ENCODE measurements at regions not wholly inside any gene's neighbourhood (a gene's known extent, or its start where the extent isn't known, plus 50 kb on each side); places are given as distances from the start of the nearest gene placed in this dataset.

GRCh38 chr1:238823416-238823815, 563.0 kb upstream of the CHRM3 start:
- no peaks in the 10 kb centered on the region for H3K27me3 ChIP-seq (ENCODE audit: control insufficient read depth in 4 of 4, insufficient read depth in 4 of 4, low read length in 3 of 4)
- peaks cover 0 to 10% (median 0%) of the 10 kb centered on the region in 4 donors for H3K9me3 ChIP-seq (ENCODE audit: control insufficient read depth in 4 of 4, low read length in 3 of 4)
- no peak overlapping the region for H3K9ac ChIP-seq (ENCODE audit: low read depth in 1 of 2, low read length in 2 of 2)

GRCh38 chr1:238811211-238811879, 575.0 kb upstream of the CHRM3 start:
- Histone ChIP-seq H3K27me3 (ENCODE audit: control insufficient read depth in 4 of 4, insufficient read depth in 4 of 4, low read length in 3 of 4) (no peaks in the 10 kb centered on the region), H3K9ac (ENCODE audit: low read depth in 1 of 2, low read length in 2 of 2) (no peak overlapping the region), H3K36me3 (ENCODE audit: control insufficient read depth in 4 of 4, insufficient read depth in 3 of 4, low read depth in 1 of 4, low read length in 3 of 4) (no peaks in the 10 kb centered on the region), H3K4me1 (ENCODE audit: control insufficient read depth in 4 of 4, insufficient read depth in 4 of 4, low read length in 3 of 4) (no peaks in the 10 kb centered on the region), H3K4me3 (ENCODE audit: low read depth in 1 of 3, low read length in 3 of 3) (no peak overlapping the region), H3K27ac (ENCODE audit: low read depth in 1 of 2, low read length in 2 of 2) (no peak overlapping the region), H3K9me3 (ENCODE audit: control insufficient read depth in 4 of 4, low read length in 3 of 4) (peaks cover 0 to 2% (median 0%) of the 10 kb centered on the region in 4 donors)
- WGBS = 62% methylated on average over 3 of the region's 3 CpGs
- no peak for DNase-seq (ENCODE audit: low spot score)
- TF ChIP-seq RXRA (IDR thresholded peaks at IDR 0.05) = no peak
- no peak for TF ChIP-seq ATF3 (IDR thresholded peaks at IDR 0.05)
- TF ChIP-seq YY1 (IDR thresholded peaks at IDR 0.05) = no peak
- TF ChIP-seq REST (IDR thresholded peaks at IDR 0.05) = no peak
- no peak for TF ChIP-seq FOXA1 (IDR thresholded peaks at IDR 0.05)
- no peak for TF ChIP-seq NR2F2 (IDR thresholded peaks at IDR 0.05)

More at GRCh38 chr1:238823416-238823815, 563.0 kb upstream of the CHRM3 start:
- TF ChIP-seq FOXA2 (IDR thresholded peaks at IDR 0.05) = no peak
- TF ChIP-seq CTCF (IDR thresholded peaks at IDR 0.05; ENCODE audit: low read depth, low read length, missing input control) = no peak
- no peaks in the 10 kb centered on the region for H3K36me3 ChIP-seq (ENCODE audit: control insufficient read depth in 4 of 4, insufficient read depth in 3 of 4, low read depth in 1 of 4, low read length in 3 of 4)
- no peak overlapping the region for H3K4me3 ChIP-seq (ENCODE audit: low read depth in 1 of 3, low read length in 3 of 3)
- H3K27ac ChIP-seq (ENCODE audit: low read depth in 1 of 2, low read length in 2 of 2) = no peak overlapping the region
- H3K4me1 ChIP-seq (ENCODE audit: control insufficient read depth in 4 of 4, insufficient read depth in 4 of 4, low read length in 3 of 4) = no peaks in the 10 kb centered on the region
- no peak for DNase-seq (ENCODE audit: low spot score)

- no peaks in the 10 kb centered on the region for H3K9me3 ChIP-seq (ENCODE audit: control insufficient read depth in 4 of 4, low read length in 3 of 4)
- H3K4me1 ChIP-seq (ENCODE audit: control insufficient read depth in 4 of 4, insufficient read depth in 4 of 4, low read length in 3 of 4) = no peaks in the 10 kb centered on the region
- no peak overlapping the region for H3K27ac ChIP-seq (ENCODE audit: low read depth in 1 of 2, low read length in 2 of 2)
- TF ChIP-seq RAD21 (IDR thresholded peaks at IDR 0.05) = no peak
- no peak for TF ChIP-seq SP1 (IDR thresholded peaks at IDR 0.05)
- TF ChIP-seq TAF1 (conservative IDR thresholded peaks at IDR 0.05) = no peak
- TF ChIP-seq REST (IDR thresholded peaks at IDR 0.05) = no peak
- TF ChIP-seq CTCF (IDR thresholded peaks at IDR 0.05; ENCODE audit: low read depth, low read length, missing input control) = no peak
- no peak for TF ChIP-seq JUND (IDR thresholded peaks at IDR 0.05)
- no peak for TF ChIP-seq HNF4A (conservative IDR thresholded peaks at IDR 0.05)
- TF ChIP-seq HNF4G (IDR thresholded peaks at IDR 0.05) = no peak
- TF ChIP-seq FOXA2 (IDR thresholded peaks at IDR 0.05) = no peak
- no peak for TF ChIP-seq ATF3 (IDR thresholded peaks at IDR 0.05)
- TF ChIP-seq EGR1 (IDR thresholded peaks at IDR 0.05; ENCODE audit: low read depth in 2 of 2) = no peak
- no peak overlapping the region for H3K9ac ChIP-seq (ENCODE audit: low read depth in 1 of 2, low read length in 2 of 2)
- no peaks in the 10 kb centered on the region for H3K27me3 ChIP-seq (ENCODE audit: control insufficient read depth in 4 of 4, insufficient read depth in 4 of 4, low read length in 3 of 4)
- DNase-seq (ENCODE audit: low spot score) = no peak
- H3K4me3 ChIP-seq (ENCODE audit: low read depth in 1 of 3, low read length in 3 of 3) = no peak overlapping the region
- WGBS = 84% methylated on average over 4 of the region's 4 CpGs
- no peaks in the 10 kb centered on the region for H3K36me3 ChIP-seq (ENCODE audit: control insufficient read depth in 4 of 4, insufficient read depth in 3 of 4, low read depth in 1 of 4, low read length in 3 of 4)
These were observed 595.5 kb upstream of the CHRM3 start for GRCh38 chr1:238790882-238791281.
